Right lung (tissue), 2 donors: ENCODE measurements at regions not wholly inside any gene's neighbourhood (a gene's known extent, or its start where the extent isn't known, plus 50 kb on each side); places are given as distances from the start of the nearest gene placed in this dataset.
A peak's percentile ranks its signal among the peaks of the same experiment; 100 is the strongest.
"Not testable (repeated sequence)": the region's sequence is repeated elsewhere in the genome, so short reads cannot be mapped to it uniquely, and the experiment has no call there.

Source experiments
- DNase-seq, 2 donors: peaks; one replicate each; pipeline ENCODE4 v3.0.0-alpha.2; 2013

DNA sequence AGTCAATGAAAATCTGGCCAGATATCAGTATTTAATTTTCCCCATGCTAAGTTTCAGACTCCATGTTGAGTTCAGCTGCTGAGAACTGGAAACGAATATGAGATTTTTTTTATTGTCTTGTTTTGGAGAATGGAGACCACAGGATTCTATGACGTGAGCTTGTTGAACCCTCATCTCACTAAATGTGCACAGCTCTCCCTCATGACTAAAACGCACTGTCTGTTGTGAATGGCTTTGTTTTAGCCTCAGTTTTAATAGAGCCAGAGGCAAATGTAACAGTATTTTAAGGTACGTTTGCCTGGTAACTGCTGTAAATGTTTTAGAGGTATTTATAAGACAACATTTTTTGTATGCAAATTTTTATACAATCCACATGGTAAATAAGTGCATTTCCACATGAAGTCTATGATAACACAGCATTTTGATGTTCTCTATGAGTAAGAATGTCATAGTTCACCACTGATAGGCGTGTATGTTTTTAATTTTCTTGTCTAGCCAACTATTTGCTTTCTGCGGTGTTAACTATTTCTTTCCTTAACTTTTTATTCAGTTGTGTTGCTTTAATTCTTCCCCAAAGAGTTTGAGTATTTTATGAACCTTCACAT, 1159.3 kb upstream of the TENM3 start:
- DNase-seq: no peak

DNA sequence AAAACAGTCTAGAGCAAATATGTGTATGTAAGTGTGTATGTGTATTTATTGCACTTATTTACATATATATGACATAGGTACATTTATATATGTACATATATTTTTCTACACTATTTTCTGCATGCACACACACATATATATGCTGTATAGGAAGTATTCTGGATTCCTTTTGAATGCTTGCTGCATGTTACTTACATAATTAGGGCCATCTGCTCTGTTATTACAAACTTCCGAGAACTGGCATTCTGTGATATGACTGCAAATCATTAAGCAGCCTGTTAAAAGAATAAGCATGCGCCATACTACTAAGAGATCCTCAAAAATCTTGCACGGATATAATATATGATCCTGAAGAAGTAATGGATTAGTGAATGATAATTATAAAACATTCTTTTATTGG, 1157.6 kb upstream of the TENM3 start:
- no peak for DNase-seq

DNA sequence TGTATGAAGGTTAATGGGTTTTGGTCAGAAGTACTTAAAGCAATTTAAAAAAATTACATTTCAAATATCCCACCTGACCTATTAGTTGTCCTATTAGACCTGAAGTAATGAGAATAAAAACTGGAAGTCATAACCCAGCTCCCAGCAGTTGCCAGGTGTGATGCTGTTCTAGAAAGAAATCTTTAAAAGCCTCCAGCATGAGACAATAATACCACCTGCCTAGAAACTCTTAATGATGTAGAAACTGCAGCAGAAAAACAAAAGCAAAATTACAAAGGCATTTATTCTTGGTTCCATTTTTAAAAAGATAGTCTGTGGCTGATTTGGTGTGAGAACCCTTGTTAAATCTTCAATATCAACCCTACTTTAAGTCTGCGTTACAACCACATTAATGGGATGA, 1137.7 kb upstream of the TENM3 start:
- DNase-seq: no peak

DNA sequence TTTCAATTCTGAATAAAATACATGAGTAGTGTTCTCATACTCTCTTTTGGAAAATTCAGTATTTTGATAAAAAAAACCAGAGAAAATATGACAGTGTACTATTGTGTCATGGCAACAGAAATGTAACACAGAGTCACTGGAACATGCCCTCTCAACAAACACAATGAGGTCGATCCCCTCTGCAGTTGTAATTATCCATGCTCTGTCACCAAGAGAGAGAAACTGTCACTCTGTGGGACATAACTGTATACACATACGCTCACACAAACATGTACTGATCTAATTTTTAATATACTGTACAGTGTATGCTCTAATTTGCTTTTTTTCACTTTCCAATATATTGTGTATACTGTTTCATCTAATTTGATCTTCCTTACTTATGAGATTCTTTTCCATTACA, 1136.8 kb upstream of the TENM3 start:
- DNase-seq: no peak

GRCh38 chr4:181108237-181108636, 1135.0 kb upstream of the TENM3 start:
- no peak for DNase-seq

DNA sequence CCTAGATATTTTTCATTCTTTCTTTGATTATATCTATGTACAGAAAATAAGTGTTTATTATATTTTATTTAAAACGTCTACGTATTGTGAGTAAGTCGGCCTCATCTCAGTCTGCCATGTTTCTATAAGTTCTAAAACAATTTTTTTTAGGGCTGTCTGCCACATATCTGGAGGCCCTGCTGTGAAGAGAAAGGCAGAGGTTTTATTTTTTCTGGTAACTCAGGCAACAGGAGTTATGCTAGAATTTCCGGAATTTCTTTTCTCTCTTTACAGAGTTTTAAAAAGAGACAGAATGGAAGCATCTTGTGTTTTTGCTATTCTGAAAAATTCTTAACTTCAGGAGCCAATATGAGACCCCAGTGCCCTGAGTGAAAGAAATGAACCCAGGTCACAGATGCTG, 1124.0 kb upstream of the TENM3 start:
- no peak for DNase-seq

GRCh38 chr4:181121733-181122132, 1121.5 kb upstream of the TENM3 start:
- DNase-seq: no peak

DNA sequence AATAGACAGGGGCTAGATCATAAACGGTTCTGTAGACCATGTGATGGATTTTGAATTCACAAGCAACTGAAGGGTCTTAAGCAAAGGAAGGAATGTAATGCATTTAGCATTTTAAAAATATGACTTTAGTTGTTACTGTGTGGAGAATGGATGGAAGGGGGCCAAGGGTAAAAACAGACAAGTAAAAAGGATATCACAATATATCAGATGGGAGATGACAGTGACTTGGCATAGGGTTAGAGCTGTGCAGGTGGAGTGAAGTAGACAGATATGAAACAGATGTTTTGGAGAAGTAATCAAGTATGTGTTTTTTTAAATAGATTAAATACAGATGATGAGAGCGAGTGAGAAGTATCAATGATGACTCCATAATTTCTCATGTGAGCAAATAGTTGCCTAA, 1116.0 kb upstream of the TENM3 start:
- DNase-seq: no peak

GRCh38 chr4:181130317-181130716, 1112.9 kb upstream of the TENM3 start:
- DNase-seq: not testable (repeated sequence)

DNA sequence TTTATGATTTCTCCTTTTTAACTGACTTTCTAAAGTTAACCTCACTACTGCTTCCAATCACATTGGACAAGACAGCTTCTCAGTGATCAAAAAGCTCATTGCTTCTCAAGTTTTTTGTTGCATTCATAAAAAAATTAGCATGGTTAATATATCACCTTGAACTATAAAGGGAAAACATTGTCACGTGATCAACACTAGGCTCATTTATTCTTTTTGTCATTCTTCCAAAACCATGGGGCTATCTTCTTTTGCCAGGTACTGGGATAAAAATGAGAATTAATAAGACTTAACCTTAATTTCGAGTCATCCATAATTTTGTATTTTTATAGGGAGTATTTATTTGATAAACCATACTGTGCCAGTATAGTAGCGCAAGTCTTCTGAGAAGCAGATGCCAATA, 1105.9 kb upstream of the TENM3 start:
- no peak for DNase-seq

DNA sequence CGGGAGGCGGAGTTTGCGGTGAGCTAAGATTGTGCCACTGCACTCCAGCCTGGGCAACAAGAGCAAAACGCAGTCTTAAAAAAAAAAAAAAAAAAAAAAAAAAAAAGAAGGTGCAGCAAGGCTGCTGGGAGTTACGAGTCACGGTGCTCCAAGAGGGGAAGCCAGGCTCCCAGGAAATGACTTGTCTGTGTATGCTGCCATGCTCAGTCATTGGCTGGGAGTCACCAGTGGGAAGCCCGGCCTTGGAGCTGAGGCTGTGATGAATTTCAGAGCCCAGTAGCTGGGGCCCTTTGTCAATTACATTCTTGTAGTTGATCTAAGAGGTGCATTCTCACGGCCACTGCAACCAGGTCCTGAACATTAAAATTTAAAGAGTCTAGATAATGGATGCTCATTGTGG, 1105.1 kb upstream of the TENM3 start:
- no peak for DNase-seq

DNA sequence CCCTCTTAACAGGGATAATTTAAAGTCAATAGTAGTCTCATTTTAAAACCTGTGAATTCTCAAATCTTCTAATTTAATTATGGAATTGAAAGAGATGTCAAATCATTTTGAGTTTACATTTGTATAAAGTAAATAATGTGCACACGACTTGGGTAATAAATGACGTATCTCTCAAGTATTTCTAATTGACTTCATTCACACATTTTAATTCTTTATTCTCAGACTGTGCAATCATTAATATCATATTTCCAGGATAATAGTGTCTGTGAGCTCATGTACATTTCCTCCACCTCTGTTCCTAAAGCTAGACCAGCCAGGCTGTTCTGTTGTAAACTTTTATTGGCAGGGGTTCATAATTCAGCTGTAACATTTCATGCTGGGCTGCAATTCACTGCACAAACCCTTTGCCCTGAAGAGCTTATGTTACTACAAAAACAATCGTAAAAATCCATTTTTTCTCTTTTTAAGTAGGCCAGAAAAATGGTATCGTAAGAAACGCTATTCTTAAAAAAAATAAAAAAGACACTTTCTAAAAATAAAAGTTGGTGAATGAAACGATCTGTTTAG, 1103.1 kb upstream of the TENM3 start:
- no peak for DNase-seq

- peak; percentile 60 to 74 for DNase-seq
These were observed 1099.8 kb upstream of the TENM3 start for GRCh38 chr4:181143250-181143854.

GRCh38 chr4:181146051-181146450, 1097.2 kb upstream of the TENM3 start:
- no peak for DNase-seq

DNA sequence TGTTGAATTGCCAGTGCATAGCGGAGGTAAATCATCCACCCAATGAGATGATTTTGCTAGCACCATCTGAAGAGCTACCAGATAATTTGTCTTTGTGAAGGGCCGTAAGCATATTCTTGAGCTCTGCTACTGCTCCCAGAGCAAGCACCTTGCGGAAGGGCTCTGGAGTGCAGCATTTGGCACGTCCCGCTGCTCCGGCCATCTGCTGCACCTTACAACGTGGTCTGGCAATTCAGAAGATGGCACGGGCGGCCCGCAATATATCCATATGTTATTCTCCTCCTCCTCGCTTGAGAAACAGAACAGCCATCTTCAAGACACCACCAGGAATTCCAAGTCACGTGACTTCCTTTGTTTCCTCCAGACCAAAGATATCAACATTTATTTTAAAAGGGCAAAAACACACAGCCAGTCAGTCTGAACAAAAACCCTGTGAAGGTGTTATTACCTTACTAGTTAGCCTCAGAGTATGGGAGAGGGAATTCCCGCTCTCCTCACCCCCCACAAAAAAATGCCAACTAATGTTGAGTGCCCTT, 1095.7 kb upstream of the TENM3 start:
- no peak for DNase-seq

DNA sequence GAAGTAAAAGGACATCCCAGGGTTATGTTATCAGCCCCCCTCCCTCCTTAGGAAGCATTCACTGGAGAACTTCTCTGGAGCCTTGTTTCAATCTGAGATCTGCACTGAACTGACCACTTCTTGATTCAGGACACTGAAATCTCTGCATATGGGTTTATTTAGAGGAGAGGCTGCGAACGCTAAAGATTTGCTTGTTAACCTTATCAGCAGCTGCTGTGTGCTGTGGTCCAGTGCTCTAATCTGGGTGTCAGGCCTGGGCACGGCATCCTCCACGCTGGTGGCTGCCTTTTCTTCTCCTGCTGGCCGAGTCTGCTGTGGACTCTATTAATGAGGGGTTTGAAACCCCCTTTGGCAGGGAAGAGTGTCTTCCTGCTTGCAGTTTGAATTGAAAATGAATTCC, 1094.7 kb upstream of the TENM3 start:
- DNase-seq: no peak

- no peak for DNase-seq
These were observed 1093.0 kb upstream of the TENM3 start for GRCh38 chr4:181150191-181150590.

GRCh38 chr4:181151856-181152255, 1091.3 kb upstream of the TENM3 start:
- no peak for DNase-seq

DNA sequence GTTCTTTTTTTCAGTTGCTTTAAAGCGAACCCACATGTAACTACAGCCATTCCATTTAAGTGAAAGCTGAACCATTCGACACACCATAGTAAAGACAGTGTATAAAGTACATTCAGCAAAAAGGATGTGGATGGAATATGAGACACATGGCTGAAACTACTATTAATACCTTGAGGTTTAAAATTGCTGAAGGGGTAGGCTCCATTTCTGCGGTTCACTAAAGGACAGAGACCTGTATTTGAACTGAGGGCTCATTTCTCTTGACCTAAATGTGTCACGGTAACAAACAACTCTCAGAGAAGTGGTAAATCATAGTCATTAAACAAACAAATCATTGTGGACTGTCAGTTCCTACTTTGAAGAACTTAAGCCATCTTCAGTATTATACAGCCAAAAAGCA, 1085.6 kb upstream of the TENM3 start:
- no peak for DNase-seq

GRCh38 chr4:181158971-181159370, 1084.2 kb upstream of the TENM3 start:
- DNase-seq: no peak

DNA sequence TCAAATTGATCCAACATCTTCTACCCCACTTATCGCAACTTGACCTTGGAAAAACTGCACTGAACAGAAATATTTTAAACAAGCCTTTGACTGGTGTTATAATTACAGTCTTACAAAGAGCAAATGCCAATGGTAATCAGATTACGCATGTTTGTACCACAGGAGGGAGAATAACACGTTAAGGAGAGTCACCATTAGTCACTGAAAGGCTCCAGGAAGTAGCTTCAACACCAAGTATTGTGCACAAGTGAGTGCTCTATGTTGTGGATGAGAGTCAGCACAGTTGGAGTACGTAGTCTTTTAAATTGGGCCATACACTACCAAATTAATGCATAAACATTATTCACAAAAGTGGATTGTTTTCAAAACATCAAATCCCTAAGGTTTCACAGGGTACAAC, 1081.5 kb upstream of the TENM3 start:
- DNase-seq: no peak

GRCh38 chr4:181162266-181162665, 1080.9 kb upstream of the TENM3 start:
- no peak for DNase-seq

DNA sequence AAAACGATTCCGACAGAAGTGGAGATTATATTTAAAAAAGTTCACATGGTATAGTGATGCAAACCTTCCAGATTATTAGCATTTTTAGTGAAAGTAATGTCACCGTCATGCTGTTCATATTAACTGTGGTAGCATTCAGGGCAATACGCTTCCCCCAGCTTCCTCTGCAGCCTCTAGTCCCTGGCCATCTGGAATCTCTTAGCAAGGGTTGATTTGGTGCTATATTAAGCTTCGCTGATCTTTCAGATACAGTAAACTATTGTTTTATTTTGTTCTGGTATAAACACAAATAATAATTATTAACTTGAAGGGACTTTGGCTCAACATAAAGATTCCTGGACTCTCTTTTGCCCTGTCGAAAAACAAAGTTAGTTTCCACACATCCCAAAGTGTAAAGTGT, 1080.5 kb upstream of the TENM3 start:
- no peak for DNase-seq
